Chondrocyte (in vitro differentiated cells): ENCODE measurements at regions not wholly inside any gene's neighbourhood (a gene's known extent, or its start where the extent isn't known, plus 50 kb on each side); places are given as distances from the start of the nearest gene placed in this dataset.

ENCODE experiments used
- DNase-seq: peaks from one replicate; pipeline ENCODE4 v3.0.0; 2021; ENCODE audit warnings: mixed read lengths, low spot score
- H3K27ac Mint-ChIP-seq: one replicate; pipeline ENCODE4 v1.8.0; 2021; ENCODE audit warnings: mild to moderate bottlenecking, moderate library complexity, mixed read lengths; ENCODE audit not compliant: unreplicated experiment
- H3K27me3 Mint-ChIP-seq: 2 replicates; pipeline ENCODE4 v1.8.0; 2021; ENCODE audit warnings: low read depth, mixed read lengths
- H3K36me3 Mint-ChIP-seq: 2 replicates; pipeline ENCODE4 v1.8.0; 2021; ENCODE audit warnings: low read depth, mixed read lengths
- H3K4me1 Mint-ChIP-seq: 2 replicates; pipeline ENCODE4 v1.8.0; 2021; ENCODE audit warnings: low read depth, mild to moderate bottlenecking, mixed read lengths
- H3K4me3 Mint-ChIP-seq: one replicate; pipeline ENCODE4 v1.8.0; 2021; ENCODE audit warnings: mild to moderate bottlenecking, moderate library complexity, mixed read lengths; ENCODE audit not compliant: unreplicated experiment
- H3K9me3 Mint-ChIP-seq: 2 replicates; pipeline ENCODE4 v1.8.0; 2021; ENCODE audit warnings: low read depth, mixed read lengths
- CTCF ChIP-seq: fragments of 200-600 bp; sonication (generic); IDR thresholded peaks from 2 replicates; pipeline ENCODE4 v1.5.0; 2021; ENCODE audit warnings: antibody characterized with exemption, mild to moderate bottlenecking, moderate library complexity

GRCh38 chr6:29884261-29884660 is 56.6 kb downstream of the HLA-G start:
- Mint-ChIP-seq H3K27ac (no peak overlapping the region), H3K4me3 (no peak overlapping the region), H3K9me3 (peaks cover 6% of the 10 kb centered on the region), H3K4me1 (peaks cover 16% of the 10 kb centered on the region), H3K27me3 (peaks cover 21% of the 10 kb centered on the region), H3K36me3 (peaks cover 3% of the 10 kb centered on the region)
- no peak for DNase-seq
- TF ChIP-seq CTCF, result no peak

GRCh38 chr6:29886701-29887100 is 55.6 kb upstream of the HLA-A start:
- H3K4me3 Mint-ChIP-seq, result no peak overlapping the region
- H3K27ac Mint-ChIP-seq, result no peak overlapping the region
- no peak for TF ChIP-seq CTCF
- H3K36me3 Mint-ChIP-seq, result peaks cover 4% of the 10 kb centered on the region
- peaks cover 3% of the 10 kb centered on the region for H3K9me3 Mint-ChIP-seq
- peaks cover 26% of the 10 kb centered on the region for H3K27me3 Mint-ChIP-seq
- DNase-seq, result no peak
- H3K4me1 Mint-ChIP-seq, result peaks cover 8% of the 10 kb centered on the region

GRCh38 chr6:29887330-29887818 is 55.0 kb upstream of the HLA-A start:
- Mint-ChIP-seq H3K4me3 (peak overlapping the region; percentile 74), H3K36me3 (peaks cover 2% of the 10 kb centered on the region), H3K27me3 (peaks cover 28% of the 10 kb centered on the region), H3K4me1 (peaks cover 8% of the 10 kb centered on the region), H3K9me3 (no peaks in the 10 kb centered on the region), H3K27ac (no peak overlapping the region)
- DNase-seq, result no peak
- no peak for TF ChIP-seq CTCF

GRCh38 chr6:29887819-29888776 is 54.2 kb upstream of the HLA-A start:
- Mint-ChIP-seq H3K36me3 (peaks cover 2% of the 10 kb centered on the region), H3K4me3 (peak overlapping the region; percentile 74), H3K27ac (no peak overlapping the region), H3K27me3 (peaks cover 31% of the 10 kb centered on the region), H3K4me1 (peaks cover 8% of the 10 kb centered on the region), H3K9me3 (no peaks in the 10 kb centered on the region)
- peak; percentile 20 for TF ChIP-seq CTCF
- DNase-seq, result no peak
